Hematopoietic multipotent progenitor cell (in vitro differentiated cells): ENCODE measurements at regions not wholly inside any gene's neighbourhood (a gene's known extent, or its start where the extent isn't known, plus 50 kb on each side); places are given as distances from the start of the nearest gene placed in this dataset.
A peak's percentile ranks its signal among the peaks of the same experiment; 100 is the strongest.
"Not testable (repeated sequence)": the region's sequence is repeated elsewhere in the genome, so short reads cannot be mapped to it uniquely, and the experiment has no call there.

Source experiments
- DNase-seq, 3 donors: peaks; one replicate each; pipeline ENCODE4 v3.0.0-alpha.2; 2011 to 2015; ENCODE audit warnings: low read depth in 2 of 3, low spot score in 2 of 3

GRCh38 chr6:79431537-79431933 lies 105.7 kb downstream of the LCA5 start:
- no peak for DNase-seq

DNA sequence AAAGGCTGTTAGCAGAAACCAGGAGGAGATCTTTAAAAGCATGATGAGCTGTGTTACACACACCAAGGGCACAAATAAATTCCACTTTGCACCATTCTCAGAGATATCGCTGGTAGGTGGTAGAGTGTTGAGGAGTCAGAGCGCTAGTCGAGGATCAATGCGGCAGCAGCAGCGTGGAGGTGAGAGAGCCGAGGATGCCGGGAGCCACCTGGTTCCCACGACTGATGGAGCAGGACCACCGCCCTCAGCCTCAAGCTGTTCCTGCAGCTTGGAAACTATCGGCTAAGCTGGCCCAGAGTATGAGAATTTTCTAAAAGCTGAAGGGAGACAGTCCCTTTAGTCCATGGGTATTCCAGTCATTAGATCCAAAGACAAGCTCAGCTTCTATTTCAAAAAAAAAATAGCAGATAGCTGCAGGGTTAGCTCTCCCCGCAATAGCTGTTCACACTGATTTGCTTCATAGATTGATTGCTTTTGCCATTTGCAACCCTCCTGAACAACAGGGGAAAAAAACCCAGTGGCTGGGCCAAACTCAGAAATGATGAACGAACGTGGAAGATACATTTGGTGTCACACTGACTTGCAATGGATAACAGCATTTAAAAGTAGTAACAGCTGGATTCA lies 106.2 kb downstream of the LCA5 start:
- DNase-seq, result no peak

GRCh38 chr6:79427721-79428120 lies 109.5 kb downstream of the LCA5 start:
- no peak for DNase-seq

DNA sequence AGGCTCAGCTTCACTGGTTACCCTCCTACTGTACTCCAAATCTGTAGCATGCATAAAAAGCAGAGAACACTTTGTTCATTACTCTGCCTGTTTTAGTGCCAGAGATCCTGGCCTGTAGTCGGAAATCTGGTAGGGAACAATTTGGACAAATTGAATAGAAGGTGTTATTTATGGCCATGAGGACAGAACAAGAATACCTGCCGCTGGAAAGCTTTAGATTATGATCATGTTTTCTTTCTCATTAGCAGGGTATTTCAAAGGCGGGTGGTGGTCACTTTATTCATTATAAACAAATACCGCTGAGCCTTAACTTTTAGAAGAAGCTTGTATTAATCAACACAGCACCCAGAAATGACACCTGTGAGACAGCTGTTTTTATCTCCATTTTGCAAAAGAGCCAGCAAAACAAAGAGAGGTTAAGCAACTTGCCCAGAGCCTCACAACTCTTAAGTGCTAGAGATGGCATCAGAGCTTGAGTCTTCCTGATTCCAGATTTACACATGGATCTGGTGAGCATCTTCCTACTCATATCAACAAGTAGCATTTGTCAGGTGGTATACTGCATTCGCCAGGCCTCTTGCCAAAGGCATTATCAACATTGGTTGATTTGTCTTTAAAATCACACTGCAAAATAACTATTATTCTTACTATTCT lies 110.5 kb downstream of the LCA5 start:
- DNase-seq, result no peak

DNA sequence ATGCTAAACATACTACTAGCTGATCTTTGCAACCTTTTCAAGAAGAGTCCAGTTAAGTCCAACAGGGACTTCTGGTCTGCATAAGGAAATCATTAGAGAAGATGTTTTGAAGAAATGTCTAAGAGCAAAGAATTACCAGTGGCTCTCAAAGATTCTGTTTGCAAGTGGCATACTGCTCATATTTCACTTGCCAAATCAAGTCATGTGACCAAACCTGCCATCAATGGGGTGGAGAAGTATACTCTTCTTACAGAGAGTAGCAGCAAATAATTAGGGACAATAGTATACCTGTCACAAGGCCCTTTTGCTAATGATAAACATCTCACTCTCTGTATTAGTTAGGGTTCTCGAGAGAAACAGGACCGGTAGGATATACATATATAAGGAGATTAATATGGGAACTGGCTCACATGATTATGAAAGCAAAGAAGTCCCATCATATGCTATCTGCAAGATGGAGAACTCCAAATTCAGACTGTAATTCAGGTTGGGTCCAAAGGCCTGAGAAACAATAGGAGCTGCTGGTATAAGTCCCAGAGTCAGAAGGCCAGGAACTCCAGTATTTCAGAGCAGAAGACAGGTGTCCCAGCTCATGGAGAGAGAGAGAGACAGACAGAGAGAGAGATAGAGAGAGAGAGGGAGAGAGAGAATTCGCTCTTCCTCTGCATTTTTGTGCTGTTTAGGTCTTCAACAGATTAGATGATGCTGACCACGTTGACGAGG lies 111.5 kb downstream of the LCA5 start:
- no peak for DNase-seq

DNA sequence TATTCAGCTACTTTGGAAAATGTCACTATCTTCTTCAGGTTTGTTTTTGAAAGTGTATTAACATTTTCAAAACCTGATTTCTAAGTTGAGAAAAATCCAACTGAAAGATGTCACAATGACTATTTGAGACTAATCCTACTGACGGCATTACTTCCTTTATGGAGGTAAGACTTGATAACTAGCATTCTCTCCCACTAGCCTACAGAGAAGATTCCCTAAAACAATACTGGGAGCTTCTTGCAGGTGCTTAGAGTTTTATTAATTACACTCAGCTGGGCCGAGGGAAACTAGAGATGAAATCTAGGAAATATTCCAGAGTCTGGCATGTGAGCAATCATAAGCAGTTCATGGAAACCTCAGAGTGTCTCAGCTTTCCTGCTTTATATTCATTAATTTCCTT lies 114.0 kb downstream of the LCA5 start:
- no peak for DNase-seq

DNA sequence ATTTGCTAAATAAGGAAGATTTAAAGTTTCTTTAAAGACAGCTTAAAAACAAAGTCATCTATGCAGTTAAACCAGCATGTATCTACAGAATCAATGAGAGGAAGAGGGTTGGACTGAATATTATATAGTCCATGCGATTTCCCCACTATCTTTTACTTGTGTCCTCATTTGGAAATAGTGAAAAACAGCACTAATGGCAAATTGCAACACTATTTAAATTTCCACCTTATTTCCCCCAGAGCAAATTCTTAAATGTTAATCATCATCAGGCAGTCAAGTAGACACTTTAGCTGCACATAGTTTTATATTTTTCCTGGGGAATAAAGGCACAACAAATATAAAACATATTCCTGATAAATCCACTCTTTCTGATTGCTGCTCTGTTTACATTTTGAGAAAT lies 114.6 kb downstream of the LCA5 start:
- no peak for DNase-seq

- DNase-seq, result peak in 2 of 3 donors; percentile 89 to 96
Observed at GRCh38 chr6:79421707-79422484, 115.3 kb downstream of the LCA5 start.

DNA sequence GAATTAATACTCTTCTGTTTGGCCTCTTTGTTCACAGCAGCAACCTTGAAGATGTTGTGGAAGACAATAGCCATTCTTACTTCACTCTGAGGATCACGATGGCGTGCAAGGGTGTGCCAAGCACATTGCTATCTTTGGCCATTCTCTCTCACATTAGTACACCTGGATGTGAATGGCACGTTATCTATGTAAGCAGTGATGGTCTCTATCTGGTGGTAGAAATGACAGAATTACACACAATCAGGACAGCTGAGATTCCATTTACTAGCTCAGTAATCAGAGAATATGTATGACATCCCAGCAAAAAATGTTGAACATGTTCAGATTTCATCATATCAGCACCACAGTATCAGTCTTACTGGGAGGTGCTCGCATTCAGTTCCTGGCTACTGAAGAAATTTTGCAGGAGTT lies 116.2 kb downstream of the LCA5 start:
- no peak for DNase-seq

DNA sequence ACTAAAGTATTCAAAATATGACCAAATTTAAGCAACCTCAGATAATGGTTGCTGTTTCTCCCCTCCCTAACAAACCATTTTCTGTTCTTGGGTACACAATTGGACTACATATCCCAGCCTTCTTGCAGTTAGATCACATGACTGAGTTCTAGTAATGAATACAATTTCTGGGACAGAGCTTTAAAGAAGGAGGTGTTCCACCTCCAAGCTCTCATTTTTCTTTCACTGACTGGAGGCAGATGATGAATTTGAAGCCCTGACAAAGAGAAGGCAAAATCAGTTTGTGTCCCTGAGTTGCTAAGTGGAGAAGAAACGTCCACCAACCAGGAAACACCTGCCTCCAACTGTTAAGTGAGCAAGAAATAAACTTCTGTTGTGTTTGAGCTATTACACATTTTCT lies 117.2 kb downstream of the LCA5 start:
- peak in 2 of 3 donors; percentile 61 to 87 for DNase-seq

DNA sequence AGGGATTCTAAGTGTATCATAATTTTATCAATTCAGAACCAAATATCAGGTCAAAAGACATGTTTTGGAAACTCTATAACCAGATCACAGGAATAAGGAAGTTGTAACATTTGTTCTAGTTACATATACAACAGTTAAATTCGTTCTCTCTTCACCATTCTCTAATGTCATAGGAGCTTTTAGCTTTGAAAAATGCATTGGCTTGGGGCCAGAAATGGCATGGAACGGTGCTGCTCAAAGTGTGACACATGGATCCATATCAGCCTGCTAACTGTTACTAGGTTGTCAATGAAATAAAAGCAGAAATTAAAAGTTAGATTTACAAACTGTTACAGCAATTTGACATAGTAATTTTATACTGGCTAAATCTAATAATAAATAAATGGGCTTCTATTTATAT lies 120.3 kb downstream of the LCA5 start:
- DNase-seq, result peak in 1 of 3 donors; percentile 13

DNA sequence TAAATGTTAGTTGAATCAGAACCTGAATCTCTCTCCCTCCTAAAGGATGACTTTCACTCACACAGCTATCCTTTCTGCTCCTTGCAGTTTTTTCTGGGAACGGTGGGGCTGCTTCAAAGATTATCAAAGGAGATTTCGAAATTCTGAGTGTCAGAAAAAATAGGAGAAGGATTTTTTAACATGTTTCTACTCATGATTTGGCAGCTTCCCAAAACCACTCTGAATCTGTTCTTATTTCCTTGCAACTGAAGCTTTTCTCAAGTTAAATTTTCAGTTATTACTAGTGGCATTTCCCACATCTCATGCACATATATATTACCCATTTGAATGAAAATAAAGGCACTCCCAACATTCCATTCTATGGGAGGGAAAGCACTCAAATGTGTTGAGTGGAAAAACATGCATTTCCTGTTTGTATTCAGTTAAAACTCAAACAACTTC lies 123.6 kb downstream of the LCA5 start:
- peak in 1 of 3 donors; percentile 30 for DNase-seq

- DNase-seq, result no peak
Observed at GRCh38 chr6:79410806-79411205, 126.4 kb downstream of the LCA5 start.

DNA sequence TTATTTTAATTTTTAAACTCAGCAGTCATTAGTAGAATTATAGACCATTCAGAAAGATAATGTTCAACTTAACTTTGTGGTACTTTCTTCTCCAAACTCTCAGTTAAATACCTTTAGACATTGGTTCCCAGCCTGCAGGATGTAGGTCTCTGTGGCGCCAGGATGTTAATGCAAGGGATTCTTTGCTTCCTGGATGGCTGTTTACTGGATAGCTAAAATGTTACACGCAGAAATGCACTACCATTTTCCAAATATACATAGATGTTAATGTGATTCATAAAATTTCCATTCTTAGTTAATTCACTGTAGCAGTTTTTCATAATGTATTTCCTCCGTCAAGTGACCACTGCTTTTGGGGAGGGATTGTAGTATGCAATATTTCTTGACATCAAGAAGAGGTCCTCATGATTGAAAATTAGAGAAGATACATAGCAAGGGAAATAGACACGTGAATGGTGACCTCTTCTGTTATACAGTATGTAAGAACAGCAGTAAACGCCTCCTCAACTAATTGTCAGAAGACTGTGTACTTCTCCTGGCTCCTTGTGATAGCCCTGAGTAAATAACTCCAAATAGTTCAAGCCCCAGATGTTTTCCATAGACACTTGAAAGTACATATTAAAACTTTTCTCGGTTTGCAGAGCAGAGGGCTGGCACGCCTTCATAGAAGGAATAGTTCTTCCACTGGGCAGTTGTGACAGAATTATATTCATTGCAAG lies 128.8 kb downstream of the LCA5 start:
- DNase-seq, result no peak

GRCh38 chr6:79404677-79405076 lies 132.6 kb downstream of the LCA5 start:
- no peak for DNase-seq

DNA sequence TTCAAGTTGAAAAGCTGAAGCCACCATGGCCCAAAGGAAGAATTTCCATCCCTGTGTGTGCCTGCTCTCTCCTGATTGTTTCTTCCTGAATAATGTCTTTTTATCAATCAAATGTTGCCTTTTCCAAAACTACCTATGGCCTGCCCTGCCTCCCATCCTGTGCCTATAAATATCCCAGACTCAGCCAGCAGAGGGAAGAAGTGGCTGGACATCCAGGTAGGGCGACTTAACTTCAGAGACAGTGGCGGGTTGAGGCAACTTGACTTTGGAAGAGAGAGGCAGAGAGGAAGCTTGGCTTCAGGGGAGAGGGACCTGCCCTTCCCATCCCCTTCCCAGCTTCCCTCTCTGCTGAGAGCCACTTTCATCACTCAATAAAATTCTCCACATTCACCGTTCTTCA lies 133.0 kb downstream of the LCA5 start:
- no peak for DNase-seq

- no peak for DNase-seq
Observed at GRCh38 chr6:79403563-79403962, 133.7 kb downstream of the LCA5 start.

DNA sequence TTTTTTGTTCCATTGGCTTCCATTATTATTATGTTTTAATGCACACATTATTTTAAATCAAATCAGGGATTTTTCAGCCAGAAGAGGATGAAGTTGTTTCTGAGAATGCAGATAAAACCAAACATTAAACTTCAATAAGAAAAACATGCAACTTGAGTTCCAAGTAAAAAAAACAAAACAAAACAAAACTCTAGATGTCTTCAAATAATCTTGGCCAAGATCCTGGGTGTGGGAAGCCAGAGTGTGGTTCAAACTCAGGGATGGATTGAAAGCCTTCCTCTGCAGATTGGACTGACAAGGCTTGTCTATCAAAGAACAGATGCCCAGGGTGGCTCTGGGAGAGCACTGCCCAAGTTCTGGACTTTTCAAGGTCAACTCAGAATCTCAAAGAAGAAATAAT lies 134.1 kb downstream of the LCA5 start:
- DNase-seq, result no peak

DNA sequence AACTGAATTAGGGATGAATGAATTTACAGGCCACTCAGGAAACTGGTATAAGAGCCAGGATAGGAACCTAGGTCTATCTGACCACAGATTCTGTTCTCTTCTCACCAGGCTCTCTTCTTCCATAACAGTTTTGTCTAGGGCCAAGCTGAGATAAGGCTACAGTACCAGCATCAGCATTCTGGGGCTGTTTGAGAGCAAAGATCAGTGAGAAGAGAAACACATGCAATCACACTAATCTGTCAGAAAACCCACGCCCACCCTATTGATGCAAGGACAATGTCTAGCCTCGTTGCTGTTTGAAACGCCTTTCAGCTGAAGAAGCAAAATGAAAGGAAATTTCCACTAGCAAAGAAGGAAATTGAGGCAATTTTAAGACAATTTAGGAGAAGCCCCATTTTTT lies 137.7 kb downstream of the LCA5 start:
- no peak for DNase-seq

GRCh38 chr6:79398617-79399016 lies 138.6 kb downstream of the LCA5 start:
- not testable (repeated sequence) for DNase-seq

- no peak for DNase-seq
Observed at GRCh38 chr6:79396625-79397024, 140.6 kb downstream of the LCA5 start.
